HepG2 (cell line): ENCODE measurements at regions not wholly inside any gene's neighbourhood (a gene's known extent, or its start where the extent isn't known, plus 50 kb on each side); places are given as distances from the start of the nearest gene placed in this dataset.

ENCODE experiments used
- BRCA1 ChIP-seq: sonication (generic); formaldehyde crosslinking; IDR thresholded peaks from 2 replicates; pipeline ENCODE4 v1.4.0; 2020; ENCODE audit warnings: missing genetic modification reagents
- FIP1L1 ChIP-seq: fragments of 200-400 bp; formaldehyde crosslinking; IDR thresholded peaks from 2 replicates; pipeline ENCODE4 v1.6.1; 2018; ENCODE audit warnings: low read depth, mild to moderate bottlenecking, low read length, moderate library complexity, borderline replicate concordance; ENCODE audit not compliant: insufficient read depth
- MAFF ChIP-seq: IDR thresholded peaks from 2 replicates; pipeline ENCODE4 v1.6.1; 2011; ENCODE audit warnings: low read depth, low read length, improper control_type of control experiment
- SMAD9 ChIP-seq: sonication (generic); formaldehyde crosslinking; IDR thresholded peaks from 2 replicates; pipeline ENCODE4 v1.5.1; 2020; ENCODE audit warnings: mild to moderate bottlenecking, missing genetic modification reagents
- ZFP37 ChIP-seq: sonication (generic); formaldehyde crosslinking; IDR thresholded peaks from 2 replicates; pipeline ENCODE4 v1.4.0; 2020; ENCODE audit warnings: missing genetic modification reagents, borderline replicate concordance
- ZNF350 ChIP-seq: sonication (generic); formaldehyde crosslinking; IDR thresholded peaks from 2 replicates; pipeline ENCODE4 v1.4.0; 2020; ENCODE audit warnings: mild to moderate bottlenecking, low read depth, missing genetic modification reagents, borderline replicate concordance
- ZNF546 ChIP-seq: sonication (generic); formaldehyde crosslinking; conservative IDR thresholded peaks from 2 replicates; pipeline ENCODE4 v1.8.1; 2023; ENCODE audit warnings: mild to moderate bottlenecking, missing genetic modification reagents
- ZSCAN29 ChIP-seq: sonication (generic); formaldehyde crosslinking; conservative IDR thresholded peaks from 2 replicates; pipeline ENCODE4 v1.4.0; 2020; ENCODE audit warnings: mild to moderate bottlenecking, missing genetic modification reagents
- TF ChIP-seq, protein P1 (sequence below): sonication (generic); formaldehyde crosslinking; IDR thresholded peaks from 2 replicates; pipeline ENCODE4 v1.5.0; 2020; ENCODE audit warnings: mild to moderate bottlenecking, missing genetic modification reagents, borderline replicate concordance
- TF ChIP-seq, protein P2 (sequence below): sonication (generic); formaldehyde crosslinking; IDR thresholded peaks from 2 replicates; pipeline ENCODE4 v1.9.0; 2021; ENCODE audit warnings: missing genetic modification reagents, borderline replicate concordance

DNA sequence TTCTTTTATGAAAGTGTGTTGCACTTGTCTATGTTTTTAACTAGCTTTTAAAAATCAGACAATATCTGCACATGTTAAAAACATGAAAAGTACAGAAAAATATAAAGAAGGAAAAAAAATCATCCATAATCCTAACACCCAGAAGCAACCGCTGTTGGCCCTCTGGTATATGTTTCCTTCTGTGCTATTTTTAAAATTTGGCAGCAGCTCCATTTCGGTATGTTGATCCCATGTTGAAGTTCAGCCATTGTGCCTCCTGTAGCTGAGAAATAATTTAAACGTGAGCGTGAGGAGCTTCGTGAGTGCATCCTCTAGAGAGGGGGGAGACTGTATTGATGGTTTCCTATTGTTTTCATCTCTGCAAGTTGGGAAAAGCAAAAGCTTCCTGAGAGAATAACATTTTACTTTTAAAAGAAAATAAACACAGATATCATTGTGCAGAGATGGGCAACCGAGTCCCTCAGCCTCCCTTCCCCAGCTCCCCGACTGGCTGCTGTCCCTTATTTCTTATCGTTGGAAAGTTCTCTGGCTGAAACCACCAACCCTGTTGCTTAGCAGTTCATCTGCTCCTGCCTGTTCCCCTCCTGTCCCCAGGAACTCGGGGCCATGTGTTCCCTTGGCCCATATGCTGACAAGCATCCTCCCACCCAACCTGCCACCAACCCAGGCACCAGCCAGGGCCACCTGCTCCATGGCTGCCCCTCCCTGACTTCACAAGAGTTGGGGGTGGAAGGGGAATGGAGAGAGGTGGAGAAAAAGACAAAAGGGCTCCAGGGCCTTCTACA is 499.1 kb upstream of the PODXL start (continued):
- no peak for TF ChIP-seq FIP1L1
- TF ChIP-seq ZNF350 (CRISPR knock-in tag), result no peak
- TF ChIP-seq ZNF546, result no peak
- no peak for TF ChIP-seq SMAD9 (CRISPR knock-in tag)
- TF ChIP-seq, protein P1, sequence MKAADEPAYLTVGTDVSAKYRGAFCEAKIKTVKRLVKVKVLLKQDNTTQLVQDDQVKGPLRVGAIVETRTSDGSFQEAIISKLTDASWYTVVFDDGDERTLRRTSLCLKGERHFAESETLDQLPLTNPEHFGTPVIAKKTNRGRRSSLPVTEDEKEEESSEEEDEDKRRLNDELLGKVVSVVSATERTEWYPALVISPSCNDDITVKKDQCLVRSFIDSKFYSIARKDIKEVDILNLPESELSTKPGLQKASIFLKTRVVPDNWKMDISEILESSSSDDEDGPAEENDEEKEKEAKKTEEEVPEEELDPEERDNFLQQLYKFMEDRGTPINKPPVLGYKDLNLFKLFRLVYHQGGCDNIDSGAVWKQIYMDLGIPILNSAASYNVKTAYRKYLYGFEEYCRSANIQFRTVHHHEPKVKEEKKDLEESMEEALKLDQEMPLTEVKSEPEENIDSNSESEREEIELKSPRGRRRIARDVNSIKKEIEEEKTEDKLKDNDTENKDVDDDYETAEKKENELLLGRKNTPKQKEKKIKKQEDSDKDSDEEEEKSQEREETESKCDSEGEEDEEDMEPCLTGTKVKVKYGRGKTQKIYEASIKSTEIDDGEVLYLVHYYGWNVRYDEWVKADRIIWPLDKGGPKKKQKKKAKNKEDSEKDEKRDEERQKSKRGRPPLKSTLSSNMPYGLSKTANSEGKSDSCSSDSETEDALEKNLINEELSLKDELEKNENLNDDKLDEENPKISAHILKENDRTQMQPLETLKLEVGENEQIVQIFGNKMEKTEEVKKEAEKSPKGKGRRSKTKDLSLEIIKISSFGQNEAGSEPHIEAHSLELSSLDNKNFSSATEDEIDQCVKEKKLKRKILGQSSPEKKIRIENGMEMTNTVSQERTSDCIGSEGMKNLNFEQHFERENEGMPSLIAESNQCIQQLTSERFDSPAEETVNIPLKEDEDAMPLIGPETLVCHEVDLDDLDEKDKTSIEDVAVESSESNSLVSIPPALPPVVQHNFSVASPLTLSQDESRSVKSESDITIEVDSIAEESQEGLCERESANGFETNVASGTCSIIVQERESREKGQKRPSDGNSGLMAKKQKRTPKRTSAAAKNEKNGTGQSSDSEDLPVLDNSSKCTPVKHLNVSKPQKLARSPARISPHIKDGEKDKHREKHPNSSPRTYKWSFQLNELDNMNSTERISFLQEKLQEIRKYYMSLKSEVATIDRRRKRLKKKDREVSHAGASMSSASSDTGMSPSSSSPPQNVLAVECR, result no peak
- no peak for TF ChIP-seq BRCA1 (CRISPR knock-in tag)
- TF ChIP-seq ZSCAN29 (CRISPR knock-in tag), result no peak
- TF ChIP-seq, protein P2, sequence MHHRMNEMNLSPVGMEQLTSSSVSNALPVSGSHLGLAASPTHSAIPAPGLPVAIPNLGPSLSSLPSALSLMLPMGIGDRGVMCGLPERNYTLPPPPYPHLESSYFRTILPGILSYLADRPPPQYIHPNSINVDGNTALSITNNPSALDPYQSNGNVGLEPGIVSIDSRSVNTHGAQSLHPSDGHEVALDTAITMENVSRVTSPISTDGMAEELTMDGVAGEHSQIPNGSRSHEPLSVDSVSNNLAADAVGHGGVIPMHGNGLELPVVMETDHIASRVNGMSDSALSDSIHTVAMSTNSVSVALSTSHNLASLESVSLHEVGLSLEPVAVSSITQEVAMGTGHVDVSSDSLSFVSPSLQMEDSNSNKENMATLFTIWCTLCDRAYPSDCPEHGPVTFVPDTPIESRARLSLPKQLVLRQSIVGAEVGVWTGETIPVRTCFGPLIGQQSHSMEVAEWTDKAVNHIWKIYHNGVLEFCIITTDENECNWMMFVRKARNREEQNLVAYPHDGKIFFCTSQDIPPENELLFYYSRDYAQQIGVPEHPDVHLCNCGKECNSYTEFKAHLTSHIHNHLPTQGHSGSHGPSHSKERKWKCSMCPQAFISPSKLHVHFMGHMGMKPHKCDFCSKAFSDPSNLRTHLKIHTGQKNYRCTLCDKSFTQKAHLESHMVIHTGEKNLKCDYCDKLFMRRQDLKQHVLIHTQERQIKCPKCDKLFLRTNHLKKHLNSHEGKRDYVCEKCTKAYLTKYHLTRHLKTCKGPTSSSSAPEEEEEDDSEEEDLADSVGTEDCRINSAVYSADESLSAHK (CRISPR knock-in tag), result no peak
- no peak for TF ChIP-seq MAFF
- TF ChIP-seq ZFP37 (CRISPR knock-in tag), result no peak
